H7 (cell line): ENCODE measurements at regions not wholly inside any gene's neighbourhood (a gene's known extent, or its start where the extent isn't known, plus 50 kb on each side); places are given as distances from the start of the nearest gene placed in this dataset.

Experiments used
- DNase-seq: peaks from one replicate; pipeline ENCODE4 v3.0.0; 2012
- H3K27me3 ChIP-seq: 2 replicates; pipeline ENCODE4 v1.6.0; 2011; ENCODE audit warnings: mild to moderate bottlenecking, low read length; ENCODE audit not compliant: control insufficient read depth, insufficient read depth
- H3K36me3 ChIP-seq: replicated peaks from 2 replicates; pipeline ENCODE4 v1.5.1; 2011; ENCODE audit warnings: low read length; ENCODE audit not compliant: control insufficient read depth, insufficient read depth
- H3K4me3 ChIP-seq: 2 replicates; pipeline ENCODE4 v1.5.1; 2011; ENCODE audit warnings: low read depth, mild to moderate bottlenecking, control low read depth, low read length, moderate library complexity; ENCODE audit not compliant: insufficient read depth

GRCh38 chr4:23741681-23742191 is 148.1 kb downstream of the PPARGC1A start:
- no peak for DNase-seq
- Histone ChIP-seq H3K27me3 (no peaks in the 10 kb centered on the region), H3K4me3 (no peak overlapping the region), H3K36me3 (no peaks in the 10 kb centered on the region)

DNA sequence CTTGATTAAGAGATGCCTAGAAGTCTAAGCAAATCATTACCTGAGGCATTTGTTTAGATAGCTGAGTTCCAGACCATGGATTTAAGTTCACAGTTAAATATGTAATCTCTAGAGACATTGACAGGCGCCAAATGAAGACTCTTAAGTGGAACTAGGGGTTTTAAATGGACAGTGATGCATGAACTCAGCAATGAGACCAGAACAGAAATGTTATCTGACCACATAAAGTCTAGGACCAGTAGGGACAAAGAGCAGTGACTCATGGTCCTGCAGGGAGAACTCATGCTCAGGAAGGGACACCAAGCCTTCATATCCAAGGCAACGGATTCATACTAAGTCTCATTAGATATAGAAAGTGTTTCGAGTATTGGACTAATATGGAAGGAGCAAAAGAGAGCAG is 152.3 kb downstream of the PPARGC1A start:
- no peaks in the 10 kb centered on the region for H3K27me3 ChIP-seq
- H3K36me3 ChIP-seq = no peaks in the 10 kb centered on the region
- DNase-seq = no peak
- no peak overlapping the region for H3K4me3 ChIP-seq

GRCh38 chr4:23736466-23736865 is 153.4 kb downstream of the PPARGC1A start:
- DNase-seq = no peak
- no peaks in the 10 kb centered on the region for H3K36me3 ChIP-seq
- no peaks in the 10 kb centered on the region for H3K27me3 ChIP-seq
- H3K4me3 ChIP-seq = no peak overlapping the region

DNA sequence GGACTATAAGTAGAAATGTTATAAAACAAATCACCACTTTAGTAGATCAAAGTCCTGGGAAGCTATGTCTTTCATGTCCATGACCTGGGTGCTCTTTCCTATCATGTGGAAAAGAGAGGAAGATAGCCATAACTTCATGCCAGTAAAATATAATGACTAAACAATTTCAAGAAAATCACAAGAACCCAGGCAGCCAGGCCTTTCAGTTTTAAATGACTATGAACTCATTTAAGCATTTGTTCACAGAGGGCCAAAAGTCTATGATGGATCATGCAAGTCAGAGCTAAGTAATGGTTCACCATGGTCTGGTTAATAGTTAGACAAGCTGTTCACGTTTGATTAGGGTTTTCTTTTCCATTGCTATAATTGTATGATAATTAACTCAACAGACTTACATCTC is 155.8 kb downstream of the PPARGC1A start:
- DNase-seq = no peak
- Histone ChIP-seq H3K27me3 (no peaks in the 10 kb centered on the region), H3K4me3 (no peak overlapping the region), H3K36me3 (no peaks in the 10 kb centered on the region)

GRCh38 chr4:23733476-23733875 is 156.4 kb downstream of the PPARGC1A start:
- no peak overlapping the region for H3K4me3 ChIP-seq
- DNase-seq = no peak
- no peaks in the 10 kb centered on the region for H3K27me3 ChIP-seq
- no peaks in the 10 kb centered on the region for H3K36me3 ChIP-seq

DNA sequence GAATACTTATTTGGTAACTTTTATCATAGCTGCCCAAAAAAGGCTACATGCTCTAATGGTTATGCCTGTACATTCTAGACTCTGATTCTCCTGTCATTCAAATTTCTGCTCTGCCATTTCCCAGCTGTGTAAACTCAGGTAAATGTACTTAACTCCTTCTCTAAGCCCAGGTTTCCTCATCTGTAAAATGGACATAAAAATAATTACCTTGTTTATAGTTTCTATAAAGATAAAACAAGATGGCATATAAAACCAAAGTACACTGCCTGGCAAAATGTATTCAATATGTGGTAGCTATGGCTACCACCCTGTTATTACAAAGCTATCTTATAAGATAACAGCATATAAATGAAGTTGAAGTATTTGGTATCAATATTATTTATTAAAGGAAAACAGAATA is 158.8 kb downstream of the PPARGC1A start:
- H3K36me3 ChIP-seq = no peaks in the 10 kb centered on the region
- DNase-seq = no peak

DNA sequence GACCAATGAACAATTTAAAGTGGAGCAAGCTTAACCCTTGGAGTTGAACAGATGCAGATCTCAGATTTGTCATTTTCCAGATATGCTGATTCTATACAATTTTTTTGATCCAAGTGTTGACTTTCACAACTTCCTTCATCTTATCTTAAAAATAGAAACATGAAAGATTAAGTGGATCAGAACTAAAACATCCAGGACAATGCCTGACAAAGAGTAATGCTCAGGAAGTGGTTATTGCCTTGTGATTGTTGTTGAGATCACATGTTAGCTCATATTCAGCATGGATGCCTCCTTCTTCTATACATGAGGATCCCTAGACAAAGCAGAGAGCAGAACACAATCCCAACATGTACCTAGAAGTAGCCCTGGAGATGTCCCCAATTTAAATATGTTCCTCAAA is 160.9 kb downstream of the PPARGC1A start:
- no peak overlapping the region for H3K4me3 ChIP-seq
- H3K36me3 ChIP-seq = no peaks in the 10 kb centered on the region
- no peak for DNase-seq
- no peaks in the 10 kb centered on the region for H3K27me3 ChIP-seq

More for the DNA sequence above, 158.8 kb downstream of the PPARGC1A start:
- Histone ChIP-seq H3K27me3 (no peaks in the 10 kb centered on the region), H3K4me3 (no peak overlapping the region)

GRCh38 chr4:23728393-23728792 is 161.5 kb downstream of the PPARGC1A start:
- Histone ChIP-seq H3K36me3 (no peaks in the 10 kb centered on the region), H3K4me3 (no peak overlapping the region), H3K27me3 (no peaks in the 10 kb centered on the region)
- no peak for DNase-seq

- Histone ChIP-seq H3K36me3 (no peaks in the 10 kb centered on the region), H3K27me3 (no peaks in the 10 kb centered on the region), H3K4me3 (no peak overlapping the region)
- no peak for DNase-seq
Measured at GRCh38 chr4:23720556-23720955, 169.3 kb downstream of the PPARGC1A start.

DNA sequence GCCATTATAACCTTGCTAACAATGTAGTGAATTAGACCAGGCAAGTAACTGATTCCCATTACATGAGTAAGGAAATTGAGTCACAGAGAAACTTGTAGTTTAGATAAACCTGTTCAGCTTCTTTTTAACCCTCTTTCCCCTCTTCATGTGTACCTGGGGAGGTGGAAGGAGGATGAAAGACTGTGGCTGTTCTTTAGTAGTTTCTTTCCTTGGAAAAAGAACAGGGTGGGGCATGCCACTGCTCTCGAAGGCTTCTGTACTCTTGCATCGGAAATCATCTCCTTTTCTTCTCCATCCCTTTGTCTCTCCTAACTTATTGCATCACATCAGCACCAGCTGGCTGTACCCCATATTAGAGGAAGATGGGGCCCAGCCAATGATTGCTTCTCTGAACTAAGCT is 171.4 kb downstream of the PPARGC1A start:
- no peaks in the 10 kb centered on the region for H3K36me3 ChIP-seq
- no peak for DNase-seq
- H3K27me3 ChIP-seq = no peaks in the 10 kb centered on the region
- no peak overlapping the region for H3K4me3 ChIP-seq

GRCh38 chr4:23717528-23718248 is 172.2 kb downstream of the PPARGC1A start:
- Histone ChIP-seq H3K4me3 (no peak overlapping the region), H3K36me3 (no peaks in the 10 kb centered on the region), H3K27me3 (no peaks in the 10 kb centered on the region)
- DNase-seq = peak; percentile 59

DNA sequence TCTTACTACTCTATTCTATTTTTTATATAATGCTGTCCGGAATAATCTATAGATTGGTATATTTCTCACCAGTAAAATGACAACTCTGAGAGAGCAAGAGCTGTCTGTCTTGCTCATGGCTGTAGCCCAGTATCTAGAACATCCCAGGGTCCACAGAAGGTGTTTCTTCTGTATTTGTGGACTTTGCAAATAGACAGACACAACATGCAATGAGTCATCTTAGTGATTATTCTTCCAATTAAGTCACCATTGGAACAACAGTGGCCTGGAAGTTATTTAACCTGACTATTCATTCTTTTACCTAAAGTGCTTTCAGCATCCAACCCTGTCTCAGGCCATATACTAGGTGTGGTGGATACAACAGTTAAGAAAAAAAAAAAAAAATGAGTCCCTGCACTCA is 179.5 kb downstream of the PPARGC1A start:
- H3K4me3 ChIP-seq = no peak overlapping the region
- H3K36me3 ChIP-seq = no peaks in the 10 kb centered on the region
- no peak for DNase-seq
- H3K27me3 ChIP-seq = no peaks in the 10 kb centered on the region

DNA sequence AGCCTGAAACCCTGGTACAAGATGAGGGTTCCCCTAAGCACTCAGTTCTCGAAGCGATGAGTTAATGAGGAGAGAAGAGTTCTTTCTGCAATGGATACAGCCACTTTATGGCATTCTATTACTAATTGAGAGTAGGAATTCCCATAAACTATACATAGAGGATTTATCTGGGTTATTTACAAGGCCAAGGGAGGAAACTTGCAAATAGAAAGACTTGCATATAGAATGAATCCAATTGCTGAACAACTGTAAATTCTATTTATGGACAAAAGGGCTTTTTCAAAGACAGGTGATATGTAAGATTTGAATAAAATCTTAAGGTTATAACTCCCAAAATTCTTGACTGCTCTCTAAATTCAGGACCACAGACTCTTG is 182.2 kb downstream of the PPARGC1A start:
- Histone ChIP-seq H3K36me3 (no peaks in the 10 kb centered on the region), H3K4me3 (no peak overlapping the region), H3K27me3 (no peaks in the 10 kb centered on the region)
- DNase-seq = no peak

GRCh38 chr4:23706972-23707651 is 182.7 kb downstream of the PPARGC1A start:
- DNase-seq = no peak
- no peak overlapping the region for H3K4me3 ChIP-seq
- H3K36me3 ChIP-seq = no peaks in the 10 kb centered on the region
- H3K27me3 ChIP-seq = no peaks in the 10 kb centered on the region

GRCh38 chr4:23700197-23700596 is 189.7 kb downstream of the PPARGC1A start:
- no peak for DNase-seq
- H3K4me3 ChIP-seq = no peak overlapping the region
- H3K27me3 ChIP-seq = no peaks in the 10 kb centered on the region
- H3K36me3 ChIP-seq = no peaks in the 10 kb centered on the region
